Panc1 (cell line): ENCODE measurements at regions not wholly inside any gene's neighbourhood (a gene's known extent, or its start where the extent isn't known, plus 50 kb on each side); places are given as distances from the start of the nearest gene placed in this dataset.

Experiments used
- POLR2AphosphoS5 ChIP-seq: IDR thresholded peaks from 2 replicates; pipeline ENCODE4 v1.6.1; 2012; ENCODE audit warnings: mild to moderate bottlenecking, low read depth, low read length, moderate library complexity
- SIN3A ChIP-seq: IDR thresholded peaks from 2 replicates; pipeline ENCODE4 v1.6.1; 2012; ENCODE audit warnings: low read depth, mild to moderate bottlenecking, low read length, moderate library complexity, borderline replicate concordance; ENCODE audit not compliant: insufficient read depth
- TCF7L2 ChIP-seq: IDR thresholded peaks from 2 replicates; pipeline ENCODE4 v1.6.1; 2011; ENCODE audit warnings: mild to moderate bottlenecking, low read depth, low read length, inconsistent platforms
- TF ChIP-seq, protein P1 (sequence below): fragments of 450-650 bp; IDR thresholded peaks from 2 replicates; pipeline ENCODE4 v1.5.1; 2017; ENCODE audit warnings: mild to moderate bottlenecking
- TF ChIP-seq, protein P2 (sequence below), 2 experiments: IDR thresholded peaks; 2 replicates each; pipeline ENCODE4 v1.6.1; 2011 to 2012; ENCODE audit warnings: low read depth in 2 of 2, control low read depth in 1 of 2, low read length in 1 of 2, mild to moderate bottlenecking in 1 of 2, moderate library complexity in 1 of 2; ENCODE audit not compliant: insufficient read depth in 1 of 2

DNA sequence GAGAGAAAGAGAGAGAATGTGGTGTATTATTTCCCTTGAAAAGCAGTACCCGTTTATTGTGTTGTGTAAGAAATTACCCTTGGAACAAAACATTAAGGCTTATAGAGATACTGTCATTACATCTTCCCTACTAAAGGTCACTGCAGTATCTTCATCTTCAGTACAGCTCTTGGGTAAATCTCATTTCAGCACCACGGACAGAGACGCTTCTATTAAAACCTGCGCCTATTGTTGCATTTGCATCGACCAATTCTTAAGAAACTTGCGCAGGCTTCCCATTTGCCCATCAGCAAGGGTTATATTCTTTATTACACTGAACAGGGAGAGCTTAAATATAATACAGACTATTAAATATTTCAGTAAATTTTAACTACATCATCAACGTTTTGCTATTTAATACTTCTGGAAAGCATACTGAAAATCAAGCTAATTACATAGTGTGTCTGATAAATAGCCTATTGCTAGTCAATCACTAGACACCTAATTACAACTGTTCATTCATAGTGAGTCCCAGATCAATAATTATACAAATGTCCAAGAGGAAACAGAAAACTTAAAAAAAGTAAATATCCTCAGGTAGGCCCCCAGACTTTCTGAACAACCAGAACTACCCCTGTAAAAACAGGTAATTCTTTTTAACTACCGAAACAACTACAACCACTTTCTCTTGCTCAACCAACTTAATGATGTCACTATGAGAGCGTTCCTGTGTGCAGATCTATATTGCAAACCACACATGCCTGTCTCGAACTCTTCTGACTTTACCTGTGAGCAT, 350.6 kb downstream of the LIG4 start:
- TF ChIP-seq, protein P1, sequence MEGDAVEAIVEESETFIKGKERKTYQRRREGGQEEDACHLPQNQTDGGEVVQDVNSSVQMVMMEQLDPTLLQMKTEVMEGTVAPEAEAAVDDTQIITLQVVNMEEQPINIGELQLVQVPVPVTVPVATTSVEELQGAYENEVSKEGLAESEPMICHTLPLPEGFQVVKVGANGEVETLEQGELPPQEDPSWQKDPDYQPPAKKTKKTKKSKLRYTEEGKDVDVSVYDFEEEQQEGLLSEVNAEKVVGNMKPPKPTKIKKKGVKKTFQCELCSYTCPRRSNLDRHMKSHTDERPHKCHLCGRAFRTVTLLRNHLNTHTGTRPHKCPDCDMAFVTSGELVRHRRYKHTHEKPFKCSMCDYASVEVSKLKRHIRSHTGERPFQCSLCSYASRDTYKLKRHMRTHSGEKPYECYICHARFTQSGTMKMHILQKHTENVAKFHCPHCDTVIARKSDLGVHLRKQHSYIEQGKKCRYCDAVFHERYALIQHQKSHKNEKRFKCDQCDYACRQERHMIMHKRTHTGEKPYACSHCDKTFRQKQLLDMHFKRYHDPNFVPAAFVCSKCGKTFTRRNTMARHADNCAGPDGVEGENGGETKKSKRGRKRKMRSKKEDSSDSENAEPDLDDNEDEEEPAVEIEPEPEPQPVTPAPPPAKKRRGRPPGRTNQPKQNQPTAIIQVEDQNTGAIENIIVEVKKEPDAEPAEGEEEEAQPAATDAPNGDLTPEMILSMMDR = no peak
- TF ChIP-seq, protein P2, sequence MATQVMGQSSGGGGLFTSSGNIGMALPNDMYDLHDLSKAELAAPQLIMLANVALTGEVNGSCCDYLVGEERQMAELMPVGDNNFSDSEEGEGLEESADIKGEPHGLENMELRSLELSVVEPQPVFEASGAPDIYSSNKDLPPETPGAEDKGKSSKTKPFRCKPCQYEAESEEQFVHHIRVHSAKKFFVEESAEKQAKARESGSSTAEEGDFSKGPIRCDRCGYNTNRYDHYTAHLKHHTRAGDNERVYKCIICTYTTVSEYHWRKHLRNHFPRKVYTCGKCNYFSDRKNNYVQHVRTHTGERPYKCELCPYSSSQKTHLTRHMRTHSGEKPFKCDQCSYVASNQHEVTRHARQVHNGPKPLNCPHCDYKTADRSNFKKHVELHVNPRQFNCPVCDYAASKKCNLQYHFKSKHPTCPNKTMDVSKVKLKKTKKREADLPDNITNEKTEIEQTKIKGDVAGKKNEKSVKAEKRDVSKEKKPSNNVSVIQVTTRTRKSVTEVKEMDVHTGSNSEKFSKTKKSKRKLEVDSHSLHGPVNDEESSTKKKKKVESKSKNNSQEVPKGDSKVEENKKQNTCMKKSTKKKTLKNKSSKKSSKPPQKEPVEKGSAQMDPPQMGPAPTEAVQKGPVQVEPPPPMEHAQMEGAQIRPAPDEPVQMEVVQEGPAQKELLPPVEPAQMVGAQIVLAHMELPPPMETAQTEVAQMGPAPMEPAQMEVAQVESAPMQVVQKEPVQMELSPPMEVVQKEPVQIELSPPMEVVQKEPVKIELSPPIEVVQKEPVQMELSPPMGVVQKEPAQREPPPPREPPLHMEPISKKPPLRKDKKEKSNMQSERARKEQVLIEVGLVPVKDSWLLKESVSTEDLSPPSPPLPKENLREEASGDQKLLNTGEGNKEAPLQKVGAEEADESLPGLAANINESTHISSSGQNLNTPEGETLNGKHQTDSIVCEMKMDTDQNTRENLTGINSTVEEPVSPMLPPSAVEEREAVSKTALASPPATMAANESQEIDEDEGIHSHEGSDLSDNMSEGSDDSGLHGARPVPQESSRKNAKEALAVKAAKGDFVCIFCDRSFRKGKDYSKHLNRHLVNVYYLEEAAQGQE (IDR thresholded peaks at IDR 0.05; ENCODE audit: insufficient read depth in 1 of 2, low read depth in 2 of 2, low read length in 1 of 2) = peak; percentile 85 to 92
- TF ChIP-seq POLR2AphosphoS5 = no peak
- no peak for TF ChIP-seq SIN3A
- TF ChIP-seq TCF7L2 = no peak
